Activated CD8-positive, alpha-beta memory T cell treated with anti-CD3 and anti-CD28 coated beads, Interleukin-2, amount 50 U/mL, for 48 hours (primary cell): ENCODE measurements at regions not wholly inside any gene's neighbourhood (a gene's known extent, or its start where the extent isn't known, plus 50 kb on each side); places are given as distances from the start of the nearest gene placed in this dataset.
"Not testable (repeated sequence)": the region's sequence is repeated elsewhere in the genome, so short reads cannot be mapped to it uniquely, and the experiment has no call there.

ENCODE experiments used
- DNase-seq: peaks from one replicate; pipeline ENCODE4 v3.0.0-alpha.2; 2020

GRCh38 chr9:89674667-89675057 is 69.8 kb downstream of the GADD45G start:
- no peak for DNase-seq

GRCh38 chr9:89675058-89675742 is 70.4 kb downstream of the GADD45G start:
- no peak for DNase-seq

- no peak for DNase-seq
These were observed 71.5 kb downstream of the GADD45G start for GRCh38 chr9:89676281-89676680.

- DNase-seq = no peak
These were observed 73.0 kb downstream of the GADD45G start for GRCh38 chr9:89677702-89678395.

- DNase-seq = no peak
These were observed 73.7 kb downstream of the GADD45G start for GRCh38 chr9:89678396-89679015.

GRCh38 chr9:89679016-89679415 is 74.2 kb downstream of the GADD45G start:
- no peak for DNase-seq

GRCh38 chr9:89679581-89679980 is 74.8 kb downstream of the GADD45G start:
- DNase-seq = no peak

GRCh38 chr9:89680547-89681467 is 76.0 kb downstream of the GADD45G start:
- DNase-seq = no peak

GRCh38 chr9:89681468-89681859 is 76.7 kb downstream of the GADD45G start:
- DNase-seq = not testable (repeated sequence)

- no peak for DNase-seq
These were observed 78.8 kb downstream of the GADD45G start for GRCh38 chr9:89683626-89684025.

GRCh38 chr9:89684218-89684617 is 79.4 kb downstream of the GADD45G start:
- DNase-seq = no peak

GRCh38 chr9:89684912-89685636 is 80.3 kb downstream of the GADD45G start:
- DNase-seq = no peak

- no peak for DNase-seq
These were observed 80.9 kb downstream of the GADD45G start for GRCh38 chr9:89685698-89686097.

GRCh38 chr9:89686126-89686525 is 81.3 kb downstream of the GADD45G start:
- no peak for DNase-seq

GRCh38 chr9:89686621-89687020 is 81.8 kb downstream of the GADD45G start:
- no peak for DNase-seq

GRCh38 chr9:89687188-89687587 is 82.4 kb downstream of the GADD45G start:
- no peak for DNase-seq

- no peak for DNase-seq
These were observed 83.0 kb downstream of the GADD45G start for GRCh38 chr9:89687848-89688247.

- DNase-seq = not testable (repeated sequence)
These were observed 84.5 kb downstream of the GADD45G start for GRCh38 chr9:89689321-89689720.

- no peak for DNase-seq
These were observed 85.6 kb downstream of the GADD45G start for GRCh38 chr9:89690334-89690912.

- no peak for DNase-seq
These were observed 90.7 kb downstream of the GADD45G start for GRCh38 chr9:89695441-89695891.

GRCh38 chr9:89695979-89696378 is 91.2 kb downstream of the GADD45G start:
- not testable (repeated sequence) for DNase-seq

GRCh38 chr9:89696780-89697179 is 92.0 kb downstream of the GADD45G start:
- DNase-seq = no peak
